COR-L47 (cell line): ENCODE measurements at regions not wholly inside any gene's neighbourhood (a gene's known extent, or its start where the extent isn't known, plus 50 kb on each side); places are given as distances from the start of the nearest gene placed in this dataset.
"Not testable (repeated sequence)": the region's sequence is repeated elsewhere in the genome, so short reads cannot be mapped to it uniquely, and the experiment has no call there.

Experiments
- DNase-seq: peaks from one replicate; lab custom pipeline; 2025; lab: John Stamatoyannopoulos, UW

DNA sequence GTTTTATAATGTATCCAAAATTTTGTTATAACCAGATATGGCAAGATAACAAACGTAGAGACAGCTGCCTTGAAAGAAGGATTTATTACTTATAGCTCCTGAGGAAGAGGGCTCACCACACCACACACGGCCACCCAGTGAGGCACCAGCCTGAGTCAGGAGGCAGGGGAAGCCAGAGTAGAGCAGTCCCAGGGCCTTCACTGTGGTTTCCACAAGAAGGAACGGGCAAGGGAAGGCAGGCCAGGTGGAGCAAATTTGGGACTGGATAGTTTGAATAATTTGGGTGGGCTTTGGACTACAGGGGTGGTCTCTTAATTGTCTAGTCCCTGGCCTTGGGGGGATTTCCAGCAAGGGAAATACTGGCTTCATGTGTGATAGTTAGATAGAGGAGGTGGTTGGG is 72.5 kb downstream of the RRAGC start:
- DNase-seq = no peak

DNA sequence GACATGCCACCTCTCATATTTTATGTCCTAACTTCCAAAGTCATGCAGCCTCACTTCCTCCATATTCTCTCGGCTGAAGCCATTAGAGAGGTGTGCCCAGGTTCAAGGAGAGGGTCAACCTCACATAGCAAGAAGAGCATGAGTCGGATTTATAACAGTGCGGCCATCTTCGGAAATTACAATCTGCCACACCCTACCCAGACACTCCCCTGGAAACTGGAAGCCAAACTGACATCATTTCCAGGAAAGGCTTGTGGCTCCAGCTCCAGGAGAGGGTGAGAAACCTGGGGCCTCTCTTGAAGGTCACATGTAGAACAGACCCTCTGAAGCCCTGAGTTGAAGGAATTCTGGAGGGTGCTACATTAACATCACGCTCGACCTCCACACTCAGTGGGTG is 73.5 kb downstream of the RRAGC start:
- DNase-seq = no peak

DNA sequence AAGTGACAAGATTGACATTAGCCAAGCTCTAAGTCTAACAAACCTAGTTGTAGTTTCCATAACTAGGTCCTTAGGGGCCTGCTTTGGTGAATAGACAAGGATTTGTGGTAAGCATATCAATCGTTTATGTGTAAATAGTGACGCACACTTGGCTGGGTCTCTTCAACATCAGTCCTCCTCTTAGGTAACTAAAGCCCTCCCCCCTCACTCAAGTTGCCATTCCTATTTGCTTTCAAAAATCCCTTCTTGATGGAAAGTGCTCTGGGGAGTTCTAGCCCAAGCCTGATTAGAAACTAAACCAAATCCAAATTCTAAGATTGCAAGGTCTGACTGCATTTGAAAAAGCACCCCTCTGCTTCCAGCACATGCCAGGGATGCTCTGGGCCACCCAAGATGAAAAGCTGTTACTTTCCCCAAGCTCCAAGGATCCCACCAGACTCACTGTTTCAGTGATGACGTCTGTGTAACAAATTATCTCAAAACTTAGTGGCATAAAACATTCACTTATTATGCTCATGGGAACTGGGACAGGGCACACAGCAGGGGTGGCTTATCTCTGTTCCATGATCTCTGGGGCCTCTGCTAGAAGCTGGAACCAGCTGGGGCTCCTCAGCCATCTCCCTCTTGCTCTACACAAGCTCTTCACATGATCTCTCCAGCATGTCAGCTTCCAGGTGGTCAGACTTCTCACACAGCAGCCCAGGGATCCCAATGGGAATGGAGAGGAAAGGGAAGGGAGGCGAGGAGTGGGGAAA is 74.1 kb downstream of the RRAGC start:
- DNase-seq = no peak

DNA sequence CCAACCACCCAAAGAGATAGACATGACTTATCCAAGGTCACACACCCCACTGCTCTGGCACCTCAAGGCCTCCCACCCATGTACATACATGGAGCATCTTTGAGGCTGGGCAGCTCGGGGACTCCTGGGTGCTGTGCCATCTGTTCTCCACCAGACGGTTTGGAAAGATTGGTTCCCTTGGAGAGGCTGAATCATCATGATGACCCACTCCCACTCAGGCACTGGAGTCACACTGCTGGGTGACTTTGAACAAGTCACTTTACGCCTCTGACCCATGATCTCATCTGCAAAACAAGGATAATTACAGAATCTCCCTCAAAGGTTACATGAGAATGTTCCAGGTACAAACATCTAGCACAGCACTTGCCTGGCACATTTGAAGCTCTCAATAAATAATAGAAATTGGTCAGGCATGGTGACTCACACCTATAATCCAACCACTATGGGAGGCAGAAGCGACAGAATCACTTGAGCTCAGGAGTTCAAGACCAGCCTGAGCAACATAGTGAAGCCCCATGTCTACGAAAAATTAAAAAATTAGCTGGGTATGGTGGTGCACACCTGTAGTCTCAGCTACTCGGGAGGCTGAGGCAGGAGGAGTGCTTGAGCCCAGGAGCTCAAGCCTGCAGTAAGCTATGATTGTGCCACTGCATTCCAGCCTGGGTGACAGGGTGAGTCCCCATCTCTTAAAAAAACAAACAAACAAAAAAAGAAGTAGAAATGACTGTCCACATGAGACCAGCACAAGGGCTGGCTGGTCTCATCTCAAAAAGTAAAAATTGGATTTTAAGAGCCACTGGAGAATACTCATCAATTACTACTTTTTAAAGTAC is 74.9 kb downstream of the RRAGC start:
- DNase-seq = no peak

DNA sequence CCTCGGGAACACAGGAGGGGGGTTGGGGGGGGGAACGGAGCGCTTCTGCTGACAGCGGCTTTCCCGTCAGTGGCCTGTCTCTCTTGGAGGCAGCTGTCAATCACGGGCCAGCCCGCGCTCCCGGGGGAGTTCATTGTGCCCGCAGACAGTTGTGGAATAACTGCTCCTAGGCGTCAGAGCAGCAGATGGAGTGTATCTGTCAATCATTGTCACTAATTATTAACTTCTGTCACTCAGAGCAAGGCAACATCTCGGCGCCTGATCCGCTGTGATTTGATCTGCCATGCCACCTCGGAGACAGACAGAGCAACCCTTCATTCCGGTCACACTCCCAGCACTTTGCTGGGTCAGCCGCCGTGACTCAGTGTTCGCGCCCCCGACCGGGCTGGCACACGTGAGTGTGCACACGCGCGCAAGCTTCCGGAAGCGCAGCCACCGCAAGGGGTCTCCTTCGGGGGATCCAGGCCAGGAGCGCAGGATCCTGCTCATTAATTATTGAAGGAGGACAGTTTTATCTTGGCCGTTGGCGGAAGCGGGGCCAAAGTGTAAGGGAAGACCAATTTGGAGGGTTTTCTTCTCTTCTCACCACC is 75.8 kb downstream of the RRAGC start:
- DNase-seq = no peak

DNA sequence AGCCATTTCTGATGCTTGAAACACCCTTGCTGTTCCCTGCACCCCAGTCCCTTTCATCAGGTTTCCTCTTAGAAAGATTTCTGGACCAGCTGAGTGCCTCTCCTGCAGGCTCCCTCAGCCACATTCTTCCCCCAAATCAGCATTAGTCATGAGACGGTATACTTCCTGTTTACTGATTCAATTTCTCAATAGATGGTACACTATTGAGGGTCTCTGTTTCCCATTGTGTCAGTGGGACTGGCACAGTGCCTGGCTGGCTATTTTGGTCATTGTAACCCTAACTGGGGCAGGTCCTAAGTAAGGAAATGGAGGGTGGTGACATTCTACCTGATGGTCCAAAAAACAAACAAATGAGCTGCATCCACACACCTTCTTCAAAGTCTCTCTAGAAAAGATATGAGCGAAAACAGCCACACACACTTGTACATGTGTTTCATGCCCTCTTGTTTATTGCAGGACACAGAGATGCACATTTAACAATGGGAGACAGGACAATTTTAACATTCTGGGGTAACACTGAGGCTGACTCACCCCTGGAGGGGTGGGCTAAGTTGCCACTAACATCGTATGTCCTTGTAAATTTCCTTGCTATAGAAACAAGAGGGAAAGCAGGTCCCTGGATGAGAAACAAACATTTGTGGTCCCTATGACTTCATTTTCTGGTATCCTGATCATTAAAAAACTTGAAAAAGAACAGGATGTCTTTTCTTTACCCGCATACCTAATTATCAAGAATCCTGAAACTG is 77.5 kb downstream of the RRAGC start:
- no peak for DNase-seq

DNA sequence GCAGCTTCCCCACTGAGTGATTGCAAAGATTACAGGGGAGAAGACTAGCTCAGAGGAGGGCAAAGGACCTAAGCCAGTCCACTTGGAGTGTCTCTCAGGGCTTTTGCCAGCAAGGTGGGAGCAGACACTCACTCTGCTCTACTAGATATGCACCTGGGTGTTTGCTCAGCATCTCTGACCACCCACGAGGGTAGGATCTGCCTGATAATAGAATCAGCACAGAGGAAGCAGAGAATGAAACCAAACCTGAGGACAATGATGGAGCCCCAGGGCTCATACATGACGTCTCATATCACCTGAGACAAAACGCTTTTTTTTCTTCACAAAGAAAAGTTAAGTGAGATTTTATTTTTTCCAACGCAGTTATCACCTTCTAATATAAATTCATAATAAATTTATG is 79.4 kb downstream of the RRAGC start:
- DNase-seq = no peak

DNA sequence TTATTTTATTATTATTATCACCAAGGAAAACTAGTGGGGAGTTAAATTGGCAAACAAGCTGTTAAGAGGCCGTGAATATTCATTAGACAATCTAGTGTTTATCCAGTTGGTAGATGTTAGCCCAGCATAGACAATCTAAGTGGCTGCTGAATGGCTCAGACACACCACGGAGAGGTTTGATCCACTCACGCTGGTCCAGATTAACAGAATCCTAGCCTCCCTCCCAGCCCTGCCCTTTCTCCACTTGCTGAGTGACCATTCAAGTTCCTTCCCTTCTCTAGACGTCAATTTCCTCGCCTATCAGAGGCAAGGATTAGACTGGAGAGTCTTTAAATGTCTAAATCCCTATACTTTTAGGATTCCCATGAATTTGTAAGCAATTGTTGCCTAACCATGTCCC is 80.1 kb downstream of the RRAGC start:
- DNase-seq = no peak

DNA sequence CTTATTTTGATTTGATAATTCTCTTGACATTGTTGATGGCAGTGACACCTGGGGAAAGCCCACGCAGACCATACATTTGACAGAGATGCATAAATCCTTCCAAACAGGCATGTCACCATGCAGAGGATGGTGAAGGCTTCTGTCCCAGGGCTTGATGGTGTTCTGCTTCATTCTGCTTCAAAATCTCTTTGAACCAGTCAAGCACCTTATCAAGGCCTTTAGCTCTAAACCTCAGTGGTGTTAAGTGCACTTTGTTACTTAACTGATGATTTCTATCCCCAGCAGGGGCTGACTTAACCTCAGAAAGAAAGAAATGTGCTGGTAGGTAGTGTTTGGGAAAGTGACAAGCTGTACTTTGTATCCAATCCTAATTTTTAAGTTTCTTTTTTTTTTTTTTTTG is 81.1 kb downstream of the RRAGC start:
- no peak for DNase-seq

DNA sequence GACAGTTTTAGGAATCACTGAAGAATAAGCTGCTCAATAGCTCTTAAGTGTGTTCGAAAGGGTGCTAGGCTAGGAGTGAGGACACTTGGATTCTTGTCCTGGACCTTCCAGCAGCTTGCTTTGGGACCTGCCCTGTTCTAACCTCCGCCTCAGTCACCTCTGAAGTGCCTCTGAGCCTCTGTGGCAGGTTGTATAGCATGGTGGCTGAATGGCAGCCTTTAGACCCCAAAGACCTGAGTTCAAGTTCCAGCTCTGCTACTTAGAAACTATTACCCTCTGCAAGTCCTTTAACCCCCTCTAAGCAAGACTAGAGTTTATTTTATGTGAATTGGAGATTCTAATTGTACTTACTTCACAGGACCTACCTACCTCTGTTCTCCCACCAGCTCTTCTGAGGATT is 81.5 kb downstream of the RRAGC start:
- DNase-seq = no peak

DNA sequence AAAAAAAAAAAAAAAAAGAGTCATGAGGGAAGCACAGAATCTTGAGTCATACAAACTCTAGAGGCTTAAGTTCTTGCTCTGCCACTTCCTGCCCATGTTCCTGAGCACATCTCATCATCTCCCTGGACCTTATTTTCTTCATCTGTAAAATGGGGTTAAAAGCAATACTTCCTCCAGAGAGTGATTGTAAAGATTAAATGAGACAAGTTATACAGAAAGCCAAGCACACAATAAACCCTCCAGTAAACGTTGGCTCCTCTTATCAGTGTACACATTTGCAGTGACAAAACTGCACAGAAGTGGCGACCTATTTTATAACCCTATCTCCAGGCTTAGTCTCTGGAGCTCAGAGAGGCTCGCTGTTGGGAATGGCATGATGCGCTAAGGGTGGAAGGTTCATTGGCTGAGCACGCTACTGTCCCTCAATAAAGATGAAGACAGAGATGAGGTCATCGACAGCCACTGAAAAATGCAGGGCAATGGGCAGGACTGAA is 82.1 kb downstream of the RRAGC start:
- no peak for DNase-seq

DNA sequence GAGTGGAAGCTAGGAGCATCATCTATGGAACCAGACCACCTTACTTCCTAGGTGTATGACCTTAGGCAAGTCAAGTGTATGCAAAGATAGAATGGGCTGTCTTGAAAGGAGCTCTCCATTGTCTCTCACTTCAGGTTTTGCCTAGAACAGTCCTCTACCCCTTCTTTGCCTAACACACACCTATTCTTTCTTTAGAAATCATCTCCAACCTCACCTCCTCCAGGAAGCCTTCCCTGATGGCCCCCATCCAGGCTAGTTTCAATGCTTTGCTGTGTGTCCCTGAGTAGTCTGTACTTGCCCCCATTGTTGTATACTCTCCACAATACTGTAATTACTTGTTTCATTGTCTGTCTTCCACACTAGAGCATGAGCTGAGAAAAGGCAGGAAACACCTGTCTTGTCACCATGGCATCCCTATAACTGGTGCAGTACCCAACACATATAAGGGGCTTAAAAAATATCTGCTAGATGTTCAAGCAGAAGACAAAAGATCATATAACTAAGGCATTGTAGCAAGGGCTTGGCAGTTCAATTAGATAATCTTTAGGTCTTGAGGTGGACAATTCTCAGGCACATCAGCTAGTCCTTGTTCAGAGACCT is 83.0 kb downstream of the RRAGC start:
- DNase-seq = peak; percentile 48

DNA sequence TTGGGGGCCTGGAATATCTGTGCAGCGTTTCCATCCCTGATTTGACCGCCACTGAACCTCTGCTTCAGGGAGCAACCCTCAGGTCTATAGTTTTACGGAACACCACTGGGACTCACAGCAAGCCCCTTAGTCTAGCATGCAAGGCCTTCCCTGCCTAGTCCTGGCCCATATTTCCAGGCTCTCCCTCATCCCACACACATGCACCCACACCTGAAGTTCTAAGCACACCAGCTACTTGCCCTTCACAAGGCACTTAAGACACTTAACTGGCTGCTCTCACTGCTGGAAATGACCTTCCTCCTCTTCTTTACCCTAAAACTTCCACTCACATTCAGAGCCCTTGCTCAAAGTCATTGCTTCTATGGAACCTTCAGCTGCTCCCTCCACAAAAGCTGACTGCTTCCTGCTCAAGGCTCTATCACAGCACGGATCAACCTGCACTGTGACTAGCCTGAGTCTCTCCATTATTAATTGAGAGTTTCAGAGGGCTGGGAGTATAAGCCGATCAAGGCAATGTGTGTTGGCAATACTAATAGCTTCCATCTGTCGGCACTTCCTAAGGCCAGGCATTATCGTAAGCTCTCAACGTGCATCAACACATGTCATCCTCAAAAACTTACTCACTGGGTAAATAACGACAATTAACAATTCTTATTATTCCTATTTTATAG is 84.3 kb downstream of the RRAGC start:
- DNase-seq = no peak

DNA sequence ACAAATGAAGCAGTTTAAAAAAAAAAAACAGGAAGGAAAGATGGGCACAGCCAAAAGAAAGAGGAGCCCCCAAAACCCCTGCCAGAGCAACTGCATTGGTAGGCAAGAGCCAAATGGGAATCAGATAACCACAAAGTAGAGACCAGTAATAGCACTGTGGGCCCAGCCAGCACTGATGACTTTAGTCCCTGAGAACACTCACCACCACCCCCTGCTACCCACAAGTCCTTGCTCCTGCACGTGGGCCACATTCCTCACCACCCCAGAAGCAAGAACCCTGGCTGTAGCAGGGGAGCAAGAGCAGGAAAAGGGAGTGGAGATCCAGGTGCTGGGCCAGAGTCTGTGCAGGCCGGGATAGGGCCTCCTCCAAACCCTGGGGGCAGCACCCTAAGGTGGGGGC is 86.1 kb downstream of the RRAGC start:
- DNase-seq = no peak

DNA sequence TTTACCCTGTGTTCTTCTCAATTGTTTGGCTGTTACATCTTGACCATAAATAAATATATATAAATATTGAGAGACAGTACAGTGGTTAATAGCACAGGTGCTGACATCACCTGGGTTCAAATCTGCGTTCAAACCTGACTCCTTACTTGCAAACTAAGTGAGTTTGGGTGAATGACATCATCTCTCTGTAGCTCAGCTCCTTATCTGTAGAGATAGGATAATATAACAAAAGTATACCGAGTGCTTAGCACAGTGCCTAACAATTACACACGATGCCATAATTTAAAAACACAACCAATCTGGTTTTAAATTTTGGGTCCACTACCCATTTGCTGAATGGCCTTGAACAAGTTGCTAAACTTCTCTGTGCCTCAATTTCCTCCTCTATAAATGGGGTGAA is 86.6 kb downstream of the RRAGC start:
- DNase-seq = no peak

DNA sequence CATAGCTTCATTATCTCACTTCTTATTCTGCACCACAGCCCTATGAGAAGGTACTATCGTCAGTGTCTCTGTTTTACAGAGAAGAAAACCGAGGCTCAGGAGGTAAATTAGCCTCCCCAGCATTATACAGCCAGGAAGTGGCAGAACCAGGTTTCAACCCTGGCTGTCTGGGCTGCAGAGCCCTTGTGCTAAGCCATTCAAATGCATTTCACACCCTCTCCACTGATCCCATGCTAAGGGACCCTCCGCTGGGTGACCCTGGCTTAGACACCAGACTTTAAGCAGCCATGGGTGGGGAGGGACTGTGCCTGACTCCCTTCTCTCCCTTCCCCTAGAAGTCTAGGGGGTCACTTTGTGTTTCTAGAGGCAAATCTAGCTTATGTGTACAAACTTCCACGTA is 87.5 kb downstream of the RRAGC start:
- DNase-seq = no peak

DNA sequence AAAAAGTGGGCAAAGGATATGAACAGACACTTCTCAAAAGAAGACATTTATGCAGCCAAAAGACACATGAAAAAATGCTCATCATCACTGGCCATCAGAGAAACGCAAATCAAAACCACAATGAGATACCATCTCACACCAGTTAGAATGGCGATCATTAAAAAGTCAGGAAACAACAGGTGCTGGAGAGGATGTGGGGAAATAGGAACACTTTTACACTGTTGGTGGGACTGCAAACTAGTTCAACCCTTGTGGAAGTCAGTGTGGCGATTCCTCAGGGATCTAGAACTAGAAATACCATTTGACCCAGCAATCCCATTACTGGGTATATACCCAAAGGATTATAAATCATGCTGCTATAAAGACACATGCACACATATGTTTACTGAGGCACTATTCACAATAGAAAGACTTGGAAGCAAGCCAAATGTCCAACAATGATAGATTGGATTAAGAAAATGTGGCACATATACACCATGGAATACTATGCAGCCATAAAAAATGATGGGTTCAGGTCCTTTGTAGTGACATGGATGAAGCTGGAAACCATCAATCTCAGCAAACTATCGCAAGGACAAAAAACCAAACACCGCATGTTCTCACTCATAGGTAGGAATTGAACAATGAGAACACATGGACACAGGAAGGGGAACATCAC is 88.9 kb downstream of the RRAGC start:
- DNase-seq = not testable (repeated sequence)

DNA sequence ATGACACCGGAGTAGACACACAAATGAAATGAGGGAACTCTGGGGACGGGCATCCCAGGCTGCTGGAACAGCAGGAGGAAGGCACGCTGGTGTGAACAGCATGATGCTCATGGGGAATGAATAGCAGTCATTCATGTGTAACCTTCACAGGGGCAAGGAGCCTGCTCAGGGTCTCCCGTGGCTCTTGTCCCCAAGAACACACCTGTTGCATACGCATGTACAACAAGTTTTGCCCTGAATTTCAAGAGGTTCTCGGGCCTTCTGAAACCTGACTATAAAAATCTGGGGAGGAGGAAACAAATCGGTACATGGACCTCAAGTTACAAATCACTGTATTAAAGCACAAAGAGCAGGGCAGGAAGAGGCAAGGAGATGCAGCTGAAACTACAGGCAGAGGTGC is 93.4 kb downstream of the RRAGC start:
- no peak for DNase-seq

DNA sequence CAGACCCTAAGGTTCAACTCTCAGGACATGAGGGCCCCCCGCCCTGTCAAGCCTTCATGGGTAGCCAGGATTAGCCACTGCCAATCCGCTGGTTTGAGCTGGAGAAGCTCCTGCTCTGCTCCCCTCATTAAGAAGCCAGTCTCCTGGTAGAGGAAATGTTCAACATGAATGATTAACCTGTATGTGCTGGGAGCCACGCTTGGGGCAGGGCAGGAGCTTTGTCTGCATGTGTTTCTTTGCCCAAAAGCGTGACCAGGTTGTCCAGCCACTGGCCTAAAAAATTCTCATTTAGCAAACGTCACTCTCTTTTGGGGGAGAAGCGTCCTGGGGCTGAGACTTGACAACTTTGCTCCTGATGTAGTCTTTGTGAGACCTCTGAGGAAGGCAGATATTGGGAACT is 96.5 kb downstream of the RRAGC start:
- no peak for DNase-seq

DNA sequence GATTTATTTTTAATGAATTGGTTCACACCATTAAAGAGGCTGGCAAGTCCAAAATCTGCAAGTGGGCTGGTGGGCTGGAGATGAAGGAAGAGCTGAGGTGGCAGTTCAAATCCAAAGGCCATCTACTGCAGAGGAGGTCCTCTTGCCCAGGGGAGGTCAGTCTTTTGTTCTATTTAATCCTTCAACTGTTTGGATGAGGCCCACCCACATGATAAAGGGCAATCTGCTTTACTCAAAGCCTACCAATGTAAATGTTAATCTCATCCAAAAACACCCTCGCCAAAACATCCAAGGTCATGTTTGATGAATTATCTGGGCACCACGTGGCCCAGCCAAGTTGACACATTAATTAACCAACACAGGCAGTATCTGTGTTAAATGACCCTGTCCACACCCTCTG is 99.0 kb downstream of the RRAGC start:
- no peak for DNase-seq

DNA sequence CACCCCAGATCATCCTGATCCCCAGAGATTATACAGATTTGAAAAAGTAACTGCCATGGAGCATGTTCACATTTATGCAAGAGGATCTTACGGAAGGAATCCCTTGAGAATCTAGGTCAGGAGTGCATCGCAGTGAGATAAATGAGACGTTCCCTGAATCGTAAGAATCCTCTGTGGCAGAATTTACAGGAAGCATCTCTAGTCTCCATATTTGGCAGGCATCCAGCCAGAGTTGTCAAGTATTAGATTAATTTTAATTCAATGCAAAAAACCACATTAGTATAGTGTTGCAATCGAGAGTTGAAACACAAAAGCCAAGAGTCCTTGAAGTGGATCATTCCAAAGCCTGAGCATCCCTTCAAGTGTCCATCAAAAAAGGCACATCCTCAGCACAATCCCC is 100.8 kb downstream of the RRAGC start:
- no peak for DNase-seq
